Left ventricle myocardium superior (tissue), 1 donor: ENCODE measurements at regions not wholly inside any gene's neighbourhood (a gene's known extent, or its start where the extent isn't known, plus 50 kb on each side); places are given as distances from the start of the nearest gene placed in this dataset.
"Not testable (repeated sequence)": the region's sequence is repeated elsewhere in the genome, so short reads cannot be mapped to it uniquely, and the experiment has no call there.

ENCODE experiments used
- ATAC-seq: fragments of 200-7000 bp; cut with Tn5 transposase; one replicate; pipeline ENCODE4 v1.9.1; 2020; ENCODE audit warnings: mild to moderate bottlenecking, moderate library complexity
- DNase-seq: peaks from one replicate; pipeline ENCODE4 v3.0.0-alpha.2; 2020
- intact Hi-C: fragments of 100-400 bp; cut with micrococcal nuclease; formaldehyde crosslinking; loops from one replicate; pipeline ENCODE4 v1.11.0; 2022
- donor health status: DM: no; HTN: yes; CAD: no; lungs with severe emphysema.

DNA sequence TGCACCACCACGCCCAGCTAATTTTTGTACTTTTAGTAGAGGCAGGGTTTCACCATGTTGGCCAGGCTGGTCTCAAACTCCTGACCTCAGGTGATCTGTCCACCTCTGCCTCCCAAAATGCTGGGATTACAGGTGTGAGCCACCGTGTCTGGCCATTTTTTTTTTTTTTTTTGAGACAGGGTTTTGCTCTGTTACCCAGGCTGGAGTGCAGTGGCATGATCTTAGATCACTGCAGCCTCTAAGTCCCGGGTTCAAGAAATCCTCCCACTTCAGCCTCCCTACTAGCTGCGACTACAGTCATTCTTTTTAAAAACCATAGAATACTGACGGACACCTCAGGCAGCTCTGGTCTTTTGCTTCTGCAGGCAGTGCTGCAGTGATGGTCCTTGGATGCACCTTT lies 54.9 kb upstream of the PTPN1 start:
- ATAC-seq, DNase-seq: not testable (repeated sequence)
- intact Hi-C loops: loop anchor here (10.0 kb wide), 1 partner anchor 50 kb away; no protein-coding TSS in a partner anchor

DNA sequence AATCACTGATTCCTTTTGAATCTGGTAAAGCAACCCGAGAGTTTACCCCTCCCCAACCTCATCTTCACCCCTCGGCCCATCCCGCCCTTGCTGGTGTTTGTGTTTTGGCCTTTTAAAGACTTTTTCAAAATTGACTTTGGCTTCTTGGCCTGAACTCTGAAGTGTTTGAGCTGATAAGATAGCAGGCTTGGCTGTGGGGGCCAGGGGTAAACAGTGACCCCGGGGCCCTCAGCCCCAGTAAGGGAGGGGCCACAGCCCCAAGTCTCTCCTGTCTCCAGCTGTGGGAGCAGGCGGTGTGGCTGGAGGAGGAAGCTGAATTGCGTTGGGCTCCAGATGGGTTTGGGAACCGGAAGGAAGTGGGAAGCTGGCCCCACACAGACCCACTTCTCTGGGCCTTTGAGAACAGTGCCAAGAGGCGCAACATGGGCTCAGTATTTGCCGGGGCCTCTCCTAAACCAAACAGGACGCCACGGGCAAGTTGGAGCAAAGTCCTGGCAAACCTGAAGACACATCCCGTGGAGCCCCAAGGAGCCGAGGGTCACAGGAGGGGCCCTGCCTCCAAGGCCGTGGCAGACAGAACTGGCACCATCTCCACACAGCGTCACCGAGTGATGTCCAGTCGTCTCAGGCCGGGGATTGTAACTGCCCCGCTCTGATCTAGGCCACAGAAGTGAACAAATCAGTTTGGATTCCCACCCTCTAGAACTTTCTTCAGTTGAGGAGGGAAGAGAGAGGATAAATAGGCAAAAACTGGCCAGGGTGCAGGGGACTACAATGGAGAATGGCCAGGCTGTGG lies 54.3 kb upstream of the PTPN1 start:
- ATAC-seq (peak; percentile 15), DNase-seq (peak; percentile 58)
- intact Hi-C loops: loop anchor here (10.0 kb wide), 1 partner anchor 51 kb away; no protein-coding TSS in a partner anchor

GRCh38 chr20:50456452-50457324 lies 53.5 kb upstream of the PTPN1 start:
- intact Hi-C loops: loop anchor here (10.0 kb wide), 1 partner anchor 52 kb away; no protein-coding TSS in a partner anchor
- ATAC-seq: no peak
- DNase-seq: no peak

- intact Hi-C loops: loop anchor here (10.0 kb wide), 1 partner anchor 55 kb away; no protein-coding TSS in a partner anchor
- ATAC-seq (no peak), DNase-seq (no peak)
These were observed 50.9 kb upstream of the PTPN1 start for GRCh38 chr20:50459124-50459918.

GRCh38 chr20:50460115-50460607 lies 50.0 kb upstream of the PTPN1 start:
- intact Hi-C loops: loop anchor here (5.0 kb wide), 1 partner anchor 273 kb away; no protein-coding TSS in a partner anchor
- ATAC-seq: peak; percentile 40
- no peak for DNase-seq
